Central memory CD4-positive, alpha-beta T cell (primary cell): ENCODE measurements at regions not wholly inside any gene's neighbourhood (a gene's known extent, or its start where the extent isn't known, plus 50 kb on each side); places are given as distances from the start of the nearest gene placed in this dataset.
"Not testable (repeated sequence)": the region's sequence is repeated elsewhere in the genome, so short reads cannot be mapped to it uniquely, and the experiment has no call there.

Experiments
- DNase-seq: peaks from one replicate; pipeline ENCODE4 v3.0.0; 2022

GRCh38 chr21:22806278-22806677 lies 1808.1 kb downstream of the NCAM2 start:
- no peak for DNase-seq

- no peak for DNase-seq
These were observed 1815.0 kb downstream of the NCAM2 start for GRCh38 chr21:22813201-22813600.

GRCh38 chr21:22818681-22819485 lies 1820.7 kb downstream of the NCAM2 start:
- DNase-seq: not testable (repeated sequence)

DNA sequence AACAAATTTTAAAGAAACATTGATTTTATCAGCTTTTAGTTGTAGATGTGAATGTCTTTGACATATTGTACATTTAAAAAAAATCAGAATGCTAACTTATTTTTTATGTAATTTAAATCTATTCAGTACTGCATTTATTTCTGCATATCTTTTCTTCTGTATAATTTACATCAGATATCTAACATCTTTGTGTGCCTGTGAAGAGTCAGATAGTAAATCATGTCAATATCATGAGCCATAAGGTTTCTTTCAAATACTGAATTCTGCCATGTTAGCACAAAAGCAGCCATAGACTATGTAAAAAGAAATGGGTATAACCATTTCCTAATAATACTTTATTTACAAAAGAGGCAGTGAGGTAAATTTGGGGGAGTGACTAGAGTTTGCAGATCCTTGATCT lies 1829.2 kb downstream of the NCAM2 start:
- no peak for DNase-seq

- no peak for DNase-seq
These were observed 1844.7 kb downstream of the NCAM2 start for GRCh38 chr21:22842875-22843274.

DNA sequence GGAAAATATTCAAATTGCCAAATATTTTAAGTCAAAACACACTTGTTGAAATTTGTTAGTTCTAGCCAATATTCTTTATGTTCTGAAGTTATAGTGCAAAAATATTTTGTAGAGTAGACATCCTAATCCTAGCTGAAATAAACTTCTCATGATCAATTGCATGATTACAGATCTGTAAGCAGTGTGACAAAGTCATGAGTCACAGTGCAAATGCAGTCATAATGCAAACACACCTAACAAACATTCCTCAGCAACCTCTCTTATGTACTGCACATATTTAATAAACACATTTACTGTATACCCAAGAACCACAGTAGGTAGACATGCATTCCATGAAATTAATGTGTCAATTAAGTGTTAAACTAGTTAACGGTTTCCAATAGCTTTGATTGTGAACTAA lies 1857.4 kb downstream of the NCAM2 start:
- DNase-seq: no peak

DNA sequence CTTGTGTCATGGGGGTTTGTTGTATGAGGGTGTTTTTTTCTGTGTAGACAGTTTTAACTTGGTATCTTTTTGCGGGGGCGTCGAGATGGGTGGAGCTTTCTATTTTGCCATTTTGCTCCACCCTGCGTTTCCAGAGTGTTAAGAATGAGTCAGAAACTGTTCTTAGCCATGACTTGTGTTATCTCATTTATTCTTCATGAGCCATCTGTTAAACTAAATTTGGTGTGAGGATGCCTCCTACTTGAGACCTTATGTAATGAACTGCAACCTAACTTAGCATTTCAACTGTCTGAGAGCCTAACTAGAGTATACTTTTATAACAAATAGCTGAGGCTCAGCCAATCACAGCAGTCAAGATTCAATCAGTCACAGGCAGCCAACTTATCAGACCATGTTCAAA lies 1873.5 kb downstream of the NCAM2 start:
- no peak for DNase-seq

- DNase-seq: no peak
These were observed 1882.4 kb downstream of the NCAM2 start for GRCh38 chr21:22880573-22880972.

- no peak for DNase-seq
These were observed 1882.9 kb downstream of the NCAM2 start for GRCh38 chr21:22881131-22881530.

- DNase-seq: no peak
These were observed 1886.9 kb downstream of the NCAM2 start for GRCh38 chr21:22885079-22885478.

- no peak for DNase-seq
These were observed 1887.4 kb downstream of the NCAM2 start for GRCh38 chr21:22885614-22886013.

GRCh38 chr21:22889445-22889844 lies 1891.2 kb downstream of the NCAM2 start:
- DNase-seq: no peak

- no peak for DNase-seq
These were observed 1892.4 kb downstream of the NCAM2 start for GRCh38 chr21:22890656-22891055.

- DNase-seq: no peak
These were observed 1893.8 kb downstream of the NCAM2 start for GRCh38 chr21:22892028-22892427.

GRCh38 chr21:22892740-22893139 lies 1894.5 kb downstream of the NCAM2 start:
- no peak for DNase-seq

GRCh38 chr21:22898051-22898665 lies 1899.9 kb downstream of the NCAM2 start:
- DNase-seq: no peak

DNA sequence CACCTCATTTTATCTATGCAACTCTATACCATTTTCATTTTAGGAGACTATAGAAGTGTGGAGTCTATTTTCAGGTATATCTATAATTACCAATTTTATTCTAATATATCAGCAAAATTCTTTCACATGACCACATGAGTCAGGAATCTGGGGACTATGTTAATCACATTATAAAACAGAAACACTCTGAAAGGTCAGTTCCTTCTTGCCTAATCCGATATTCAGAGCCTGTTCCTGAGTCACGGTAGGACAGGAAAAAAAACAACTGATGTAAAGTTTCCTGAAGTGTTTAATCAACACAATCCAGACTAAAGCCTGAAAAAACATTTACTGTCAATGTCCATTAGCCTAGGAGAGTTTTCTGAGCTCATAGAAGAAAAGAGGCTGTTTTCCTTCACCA lies 1902.3 kb downstream of the NCAM2 start:
- DNase-seq: no peak

- DNase-seq: no peak
These were observed 1905.6 kb downstream of the NCAM2 start for GRCh38 chr21:22903851-22904250.

- no peak for DNase-seq
These were observed 1906.2 kb downstream of the NCAM2 start for GRCh38 chr21:22904385-22904784.

- DNase-seq: no peak
These were observed 1926.8 kb downstream of the NCAM2 start for GRCh38 chr21:22925032-22925431.

GRCh38 chr21:22927469-22927868 lies 1929.3 kb downstream of the NCAM2 start:
- no peak for DNase-seq

GRCh38 chr21:22941779-22942490 lies 1943.7 kb downstream of the NCAM2 start:
- no peak for DNase-seq

- DNase-seq: no peak
These were observed 1957.3 kb downstream of the NCAM2 start for GRCh38 chr21:22955559-22955958.

DNA sequence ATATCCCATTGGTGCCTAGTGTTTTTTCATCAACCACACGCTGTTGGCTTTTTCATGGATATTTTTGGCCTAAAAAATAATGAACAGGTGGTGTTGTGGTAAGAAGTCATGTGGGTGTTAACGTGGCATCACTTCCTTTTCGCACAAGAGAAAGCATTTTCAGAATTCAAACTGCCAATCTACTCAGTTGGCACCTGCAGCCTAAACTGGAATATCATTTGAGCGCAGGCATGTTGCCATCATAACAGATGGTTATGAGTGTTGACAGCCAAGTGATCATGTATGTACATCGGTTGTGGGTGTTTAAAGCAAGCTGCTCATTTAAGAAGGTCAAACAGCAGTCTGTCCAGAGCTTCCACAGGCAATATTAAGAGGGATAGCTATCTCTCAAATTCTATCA lies 1963.0 kb downstream of the NCAM2 start:
- DNase-seq: no peak
